PC-3 (cell line): ENCODE measurements at regions not wholly inside any gene's neighbourhood (a gene's known extent, or its start where the extent isn't known, plus 50 kb on each side); places are given as distances from the start of the nearest gene placed in this dataset.

Experiments used
- EZH2phosphoT487 ChIP-seq: fragments of 300-600 bp; sonication (generic); IDR thresholded peaks from 2 replicates; pipeline ENCODE4 v1.6.1; 2018; ENCODE audit warnings: mild to moderate bottlenecking, antibody characterized with exemption, low read length, borderline replicate concordance
- TF ChIP-seq, protein P1 (sequence below): fragments of 300-600 bp; sonication (generic); conservative IDR thresholded peaks from 2 replicates; pipeline ENCODE4 v1.5.1; 2017; ENCODE audit warnings: antibody characterized with exemption, low read depth, mild to moderate bottlenecking, low read length

DNA sequence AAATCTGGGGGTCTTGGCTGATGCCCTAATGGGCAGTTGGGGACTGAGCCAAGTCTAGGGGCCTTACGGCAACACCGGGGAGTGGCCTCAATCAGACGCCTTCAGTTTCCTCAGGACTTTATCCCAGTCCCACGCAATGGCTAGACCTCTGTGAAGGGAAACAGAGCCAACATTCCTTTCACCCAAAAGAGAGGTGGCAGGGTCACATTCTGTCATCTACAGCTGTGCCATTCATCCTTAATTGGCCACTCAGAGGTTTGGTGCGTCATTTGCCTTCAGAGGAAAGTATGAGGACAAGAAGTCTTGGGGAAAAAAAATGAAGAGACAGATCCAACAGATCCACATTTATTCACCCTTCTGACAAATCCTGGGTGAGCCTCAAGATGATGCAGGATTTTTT is 166.9 kb upstream of the AVPR1A start:
- TF ChIP-seq, protein P1, sequence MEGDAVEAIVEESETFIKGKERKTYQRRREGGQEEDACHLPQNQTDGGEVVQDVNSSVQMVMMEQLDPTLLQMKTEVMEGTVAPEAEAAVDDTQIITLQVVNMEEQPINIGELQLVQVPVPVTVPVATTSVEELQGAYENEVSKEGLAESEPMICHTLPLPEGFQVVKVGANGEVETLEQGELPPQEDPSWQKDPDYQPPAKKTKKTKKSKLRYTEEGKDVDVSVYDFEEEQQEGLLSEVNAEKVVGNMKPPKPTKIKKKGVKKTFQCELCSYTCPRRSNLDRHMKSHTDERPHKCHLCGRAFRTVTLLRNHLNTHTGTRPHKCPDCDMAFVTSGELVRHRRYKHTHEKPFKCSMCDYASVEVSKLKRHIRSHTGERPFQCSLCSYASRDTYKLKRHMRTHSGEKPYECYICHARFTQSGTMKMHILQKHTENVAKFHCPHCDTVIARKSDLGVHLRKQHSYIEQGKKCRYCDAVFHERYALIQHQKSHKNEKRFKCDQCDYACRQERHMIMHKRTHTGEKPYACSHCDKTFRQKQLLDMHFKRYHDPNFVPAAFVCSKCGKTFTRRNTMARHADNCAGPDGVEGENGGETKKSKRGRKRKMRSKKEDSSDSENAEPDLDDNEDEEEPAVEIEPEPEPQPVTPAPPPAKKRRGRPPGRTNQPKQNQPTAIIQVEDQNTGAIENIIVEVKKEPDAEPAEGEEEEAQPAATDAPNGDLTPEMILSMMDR, result no peak
- TF ChIP-seq EZH2phosphoT487, result no peak
